Thymus (tissue), 11 donors: ENCODE measurements at regions not wholly inside any gene's neighbourhood (a gene's known extent, or its start where the extent isn't known, plus 50 kb on each side); places are given as distances from the start of the nearest gene placed in this dataset.

Source experiments
- DNase-seq, 9 donors: peaks; one replicate each; pipeline ENCODE4 v3.0.0-alpha.2; 2013; ENCODE audit warnings: low spot score in 9 of 9, low read depth in 6 of 9, missing footprints in 1 of 9
- H3K27ac ChIP-seq, 2 donors: one replicate each; pipeline ENCODE4 v1.5.1; 2013; ENCODE audit warnings: control low read depth in 1 of 2, low read depth in 1 of 2, low read length in 1 of 2, mild to moderate bottlenecking in 1 of 2, moderate library complexity in 1 of 2
- H3K27me3 ChIP-seq, 2 donors: one replicate each; pipeline ENCODE4 v1.5.1; 2013; ENCODE audit warnings: low read length in 1 of 2; ENCODE audit not compliant: control insufficient read depth in 2 of 2, insufficient read depth in 1 of 2
- H3K36me3 ChIP-seq, 2 donors: one replicate each; pipeline ENCODE4 v1.5.1; 2013; ENCODE audit warnings: low read length in 1 of 2, mild to moderate bottlenecking in 1 of 2, moderate library complexity in 1 of 2; ENCODE audit not compliant: control insufficient read depth in 2 of 2, insufficient read depth in 2 of 2
- H3K4me1 ChIP-seq, 2 donors: one replicate each; pipeline ENCODE4 v1.5.1; 2013; ENCODE audit warnings: low read length in 2 of 2; ENCODE audit not compliant: control insufficient read depth in 2 of 2, insufficient read depth in 2 of 2
- H3K4me3 ChIP-seq, 2 donors: one replicate each; pipeline ENCODE4 v1.5.1; 2013; ENCODE audit warnings: low read length in 2 of 2, control low read depth in 1 of 2, mild to moderate bottlenecking in 1 of 2
- H3K9me3 ChIP-seq, 2 donors: one replicate each; pipeline ENCODE4 v1.5.1; 2013; ENCODE audit warnings: low read length in 1 of 2, mild to moderate bottlenecking in 1 of 2; ENCODE audit not compliant: control insufficient read depth in 2 of 2, insufficient read depth in 1 of 2
- WGBS: extraction: QIAGEN DNeasy Blood & Tissue Kit; methylation state at CpG from one replicate; pipeline ENCODE4 v1.1.7; 2013; 5-methylcytosine and 5-hydroxymethylcytosine counted together
- donor health status: healthy.

DNA sequence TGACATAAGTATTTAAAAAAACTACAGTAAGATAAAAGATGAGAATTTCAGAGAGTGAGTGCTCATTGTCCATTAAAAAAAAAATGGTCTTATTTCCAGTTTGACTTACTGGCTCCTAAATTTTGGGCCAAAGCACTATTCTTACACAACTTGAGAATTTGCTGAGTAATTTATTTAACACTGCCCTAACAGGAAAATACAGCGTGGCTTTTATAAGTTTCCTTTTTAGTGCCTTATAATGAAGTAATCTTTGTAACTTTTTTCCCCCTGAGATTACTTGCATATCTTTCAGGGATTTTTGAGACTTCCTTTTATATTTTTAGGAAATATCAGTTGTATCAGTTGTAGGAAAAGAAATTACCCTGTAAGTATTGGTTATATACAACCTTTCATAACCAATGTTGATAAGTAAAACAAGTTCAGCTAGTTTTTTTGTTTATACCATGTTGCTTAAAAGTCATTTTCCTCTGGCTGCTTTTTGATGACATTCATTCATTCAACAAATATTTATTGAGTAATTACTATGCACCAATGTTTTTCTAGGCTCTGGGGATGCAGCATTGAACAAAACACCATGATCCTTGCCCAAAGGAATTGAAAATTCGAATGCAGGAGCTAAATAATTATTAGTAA is 106.4 kb upstream of the SGK1 start:
- Histone ChIP-seq H3K4me3 (no peak overlapping the region), H3K36me3 (no peaks in the 10 kb centered on the region), H3K9me3 (no peaks in the 10 kb centered on the region), H3K4me1 (no peaks in the 10 kb centered on the region), H3K27ac (no peak overlapping the region), H3K27me3 (no peaks in the 10 kb centered on the region)
- WGBS = 63% methylated on average over 2 of the region's 2 CpGs
- DNase-seq = no peak

DNA sequence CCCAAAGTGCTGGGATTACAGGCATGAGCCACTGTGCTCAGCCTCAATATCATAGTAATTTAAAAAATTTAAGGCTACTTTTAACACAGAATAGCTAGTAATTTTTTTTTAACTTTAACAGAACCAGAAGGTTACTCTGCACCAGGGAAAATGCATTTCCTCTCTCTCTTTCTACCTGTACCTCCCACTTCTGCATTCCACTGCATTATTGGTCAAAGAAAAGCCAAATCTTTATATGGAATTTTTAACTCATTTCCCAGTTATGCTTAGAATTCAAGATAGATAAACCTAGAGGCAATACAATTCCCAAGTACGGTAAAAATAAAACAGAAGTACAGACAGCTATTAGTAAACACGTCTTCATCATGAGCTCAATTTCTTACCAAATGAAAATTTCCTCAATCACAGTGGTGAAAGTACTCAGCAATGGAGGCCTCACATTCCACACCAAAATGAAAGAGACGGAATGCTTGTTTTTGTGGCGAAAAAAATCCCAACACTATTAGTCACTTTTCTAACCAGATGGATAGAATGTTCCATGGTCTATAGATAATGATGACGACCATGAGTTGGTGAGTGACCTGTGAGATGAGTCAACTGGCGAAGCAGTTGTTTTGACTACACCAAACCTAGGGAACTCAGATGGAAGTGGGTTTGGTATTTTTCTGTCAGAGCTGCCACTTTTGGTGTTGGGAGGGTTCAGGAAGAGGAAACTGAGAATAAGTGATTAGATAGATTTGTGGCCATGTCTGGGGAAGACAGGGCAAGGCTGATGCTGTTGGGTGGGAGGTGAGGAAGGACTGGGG is 104.7 kb upstream of the SGK1 start:
- no peaks in the 10 kb centered on the region for H3K27me3 ChIP-seq
- H3K4me3 ChIP-seq = no peak overlapping the region
- no peaks in the 10 kb centered on the region for H3K36me3 ChIP-seq
- H3K4me1 ChIP-seq = no peaks in the 10 kb centered on the region
- no peaks in the 10 kb centered on the region for H3K9me3 ChIP-seq
- 96% methylated on average over 6 of the region's 6 CpGs for WGBS
- no peak overlapping the region for H3K27ac ChIP-seq
- no peak for DNase-seq

DNA sequence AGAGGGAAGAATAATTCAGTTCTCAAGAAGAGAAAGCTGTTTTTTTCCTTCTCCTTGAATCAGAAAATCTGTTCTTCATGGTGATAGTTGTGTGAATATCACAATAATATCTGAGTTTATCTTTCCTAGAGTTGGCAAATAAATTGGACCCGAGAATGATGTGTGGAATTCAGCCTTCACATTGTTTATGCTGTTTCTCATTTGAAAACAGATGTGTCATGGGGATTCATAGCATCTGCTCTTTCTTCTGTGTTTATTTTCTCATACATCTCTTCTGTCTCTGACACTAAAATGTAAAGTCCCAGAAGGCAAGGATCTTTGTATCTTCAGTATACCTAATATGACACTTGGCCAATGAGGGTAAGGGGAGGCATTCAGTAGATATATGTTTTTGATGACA is 103.6 kb upstream of the SGK1 start:
- no peak overlapping the region for H3K4me3 ChIP-seq
- no peaks in the 10 kb centered on the region for H3K27me3 ChIP-seq
- no peak overlapping the region for H3K27ac ChIP-seq
- H3K9me3 ChIP-seq = no peaks in the 10 kb centered on the region
- WGBS = 97% methylated on average over 1 of the region's 1 CpG
- no peak for DNase-seq
- peaks cover 0 to 2% of the 10 kb centered on the region in 2 donors for H3K4me1 ChIP-seq
- no peaks in the 10 kb centered on the region for H3K36me3 ChIP-seq

DNA sequence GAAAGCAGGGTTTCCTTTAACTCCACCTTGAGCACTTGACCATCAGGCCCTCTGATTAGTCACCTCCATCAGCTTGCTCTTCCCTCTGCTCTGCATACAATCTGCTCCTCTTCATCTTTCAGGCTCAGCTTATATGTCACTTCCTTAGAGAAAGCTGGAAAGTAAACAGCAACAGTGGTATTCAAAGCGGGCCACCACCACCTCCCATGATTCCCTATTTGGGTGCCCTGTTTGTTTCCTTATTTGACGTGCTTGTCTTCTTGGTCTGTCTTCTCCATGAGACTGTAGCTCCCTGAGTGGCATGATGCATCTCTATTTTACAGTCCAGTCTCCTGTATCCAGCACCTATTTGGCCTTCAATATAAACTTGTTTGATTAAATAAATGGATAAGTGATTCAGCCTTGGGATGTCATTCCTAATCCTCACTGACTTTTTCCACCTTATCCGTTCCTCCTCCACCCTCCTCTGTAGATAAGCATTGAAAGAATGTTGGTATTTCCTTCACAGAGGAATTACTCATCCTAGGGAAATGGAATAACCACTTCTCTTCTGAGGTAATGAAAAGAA is 102.8 kb upstream of the SGK1 start:
- Histone ChIP-seq H3K4me3 (no peak overlapping the region), H3K27me3 (no peaks in the 10 kb centered on the region), H3K36me3 (no peaks in the 10 kb centered on the region), H3K4me1 (peaks cover 0 to 5% of the 10 kb centered on the region in 2 donors), H3K9me3 (no peaks in the 10 kb centered on the region), H3K27ac (no peak overlapping the region)
- 98% methylated on average over 3 of the region's 3 CpGs for WGBS
- DNase-seq = no peak

DNA sequence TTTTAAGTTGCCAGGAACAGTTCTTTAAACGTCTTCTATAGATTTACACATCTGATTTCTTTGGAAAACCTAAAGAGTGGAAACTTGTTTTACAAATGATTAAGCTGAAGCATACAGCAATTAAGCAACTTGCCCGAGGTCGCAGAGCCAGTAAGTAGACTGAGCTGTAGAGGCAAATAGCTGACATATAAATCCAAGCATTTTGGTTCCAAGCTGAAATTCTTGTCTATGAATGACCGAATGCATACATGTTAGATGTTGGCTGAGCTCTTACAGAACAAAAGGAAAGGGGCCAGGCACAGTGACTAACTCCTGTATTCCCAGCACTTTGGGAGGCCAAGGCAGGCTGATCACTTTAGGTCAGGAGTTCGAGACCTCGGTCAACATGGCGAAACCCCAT is 101.8 kb upstream of the SGK1 start:
- no peak for DNase-seq
- no peaks in the 10 kb centered on the region for H3K27me3 ChIP-seq
- peaks cover 4 to 11% of the 10 kb centered on the region in 2 donors for H3K4me1 ChIP-seq
- H3K36me3 ChIP-seq = no peaks in the 10 kb centered on the region
- H3K4me3 ChIP-seq = no peak overlapping the region
- 99% methylated on average over 7 of the region's 7 CpGs for WGBS
- H3K9me3 ChIP-seq = no peaks in the 10 kb centered on the region
- no peak overlapping the region for H3K27ac ChIP-seq

DNA sequence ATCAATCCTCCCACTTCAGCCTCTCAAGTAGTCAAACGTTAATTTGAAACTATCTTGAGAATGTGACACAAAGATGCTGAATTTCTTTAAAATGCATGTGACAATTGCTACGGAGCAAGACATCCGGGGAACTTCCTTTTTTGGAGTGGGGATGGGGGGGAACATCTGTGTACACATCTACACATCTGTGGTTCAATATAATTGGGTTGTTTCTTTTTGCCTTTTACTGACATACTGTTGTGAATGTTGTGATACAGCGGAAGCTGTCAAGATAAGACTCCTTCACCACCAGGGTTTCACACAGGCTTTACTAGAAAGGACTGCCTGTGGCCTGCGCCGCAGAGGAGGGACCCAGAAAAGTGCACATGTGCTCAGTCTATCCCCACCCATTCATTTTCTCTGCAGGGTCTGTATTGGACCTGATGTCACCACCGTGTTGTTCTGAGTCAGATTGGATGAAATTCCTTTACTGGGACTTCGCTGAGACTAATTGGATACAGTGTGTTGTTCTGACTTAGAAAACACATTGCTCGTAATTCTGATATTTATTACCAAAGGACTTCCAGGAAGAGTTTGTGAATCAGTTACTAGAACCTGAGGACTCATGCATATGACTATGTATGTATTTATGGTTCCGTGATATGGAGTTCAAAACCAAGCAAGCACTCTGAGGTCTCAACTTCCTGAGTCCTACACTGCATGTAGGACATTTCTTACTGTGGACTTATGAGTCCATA is 98.7 kb upstream of the SGK1 start:
- no peak overlapping the region for H3K27ac ChIP-seq
- peaks cover 0 to 12% of the 10 kb centered on the region in 2 donors for H3K9me3 ChIP-seq
- peaks cover 4 to 14% of the 10 kb centered on the region in 2 donors for H3K4me1 ChIP-seq
- H3K27me3 ChIP-seq = no peaks in the 10 kb centered on the region
- H3K4me3 ChIP-seq = no peak overlapping the region
- peak in 1 of 9 donors; percentile 56 for DNase-seq
- 71% methylated on average over 10 of the region's 10 CpGs for WGBS
- H3K36me3 ChIP-seq = no peaks in the 10 kb centered on the region

DNA sequence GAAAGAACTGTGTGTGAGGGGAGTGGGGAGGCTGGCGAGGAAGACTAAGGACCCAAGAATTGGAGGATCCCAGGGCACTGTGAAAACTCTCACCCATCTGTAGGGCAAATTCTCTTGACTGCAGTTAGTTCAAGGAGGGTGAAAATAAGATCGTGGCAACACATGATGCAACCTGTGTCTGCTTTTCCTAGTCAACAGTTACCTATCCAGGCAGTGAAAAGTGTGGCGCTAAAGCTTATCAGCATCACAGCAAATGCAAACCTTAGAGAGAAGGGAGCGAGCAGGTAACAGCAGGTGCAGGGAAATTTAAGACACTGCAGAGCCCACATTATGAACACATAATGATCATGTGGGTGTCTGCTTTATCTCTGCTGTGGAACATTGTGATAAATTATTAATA is 97.7 kb upstream of the SGK1 start:
- Histone ChIP-seq H3K27me3 (no peaks in the 10 kb centered on the region), H3K36me3 (no peaks in the 10 kb centered on the region), H3K4me1 (peaks cover 4 to 14% of the 10 kb centered on the region in 2 donors), H3K27ac (peak overlapping the region in 1 of 2 donors; percentile 20), H3K4me3 (no peak overlapping the region), H3K9me3 (peaks cover 0 to 12% of the 10 kb centered on the region in 2 donors)
- DNase-seq = no peak
- 90% methylated on average over 4 of the region's 4 CpGs for WGBS

DNA sequence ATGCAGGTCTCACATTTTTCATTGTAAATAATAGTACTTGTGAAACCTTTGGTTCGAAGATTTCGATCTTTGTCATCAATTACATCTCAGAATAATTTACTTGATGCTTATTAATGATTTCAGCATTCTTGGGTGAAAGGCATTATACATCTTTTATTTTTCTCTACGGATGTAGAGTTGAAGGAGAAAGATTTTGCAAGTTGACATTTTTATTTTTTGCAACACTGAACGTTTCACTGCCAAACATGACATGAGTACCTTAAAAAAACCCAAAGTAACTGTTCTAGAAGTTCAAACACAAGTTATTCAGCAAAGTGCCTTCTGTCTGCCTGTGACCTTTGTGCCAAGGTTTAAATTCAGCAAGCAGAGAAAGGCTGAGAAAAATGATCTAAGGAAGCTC is 97.3 kb upstream of the SGK1 start:
- peaks cover 4 to 14% of the 10 kb centered on the region in 2 donors for H3K4me1 ChIP-seq
- no peak overlapping the region for H3K4me3 ChIP-seq
- DNase-seq = peak in 2 of 9 donors; percentile 30 to 47
- H3K27me3 ChIP-seq = no peaks in the 10 kb centered on the region
- no peak overlapping the region for H3K27ac ChIP-seq
- no peaks in the 10 kb centered on the region for H3K36me3 ChIP-seq
- WGBS = 89% methylated on average over 4 of the region's 4 CpGs
- peaks cover 0 to 12% of the 10 kb centered on the region in 2 donors for H3K9me3 ChIP-seq

DNA sequence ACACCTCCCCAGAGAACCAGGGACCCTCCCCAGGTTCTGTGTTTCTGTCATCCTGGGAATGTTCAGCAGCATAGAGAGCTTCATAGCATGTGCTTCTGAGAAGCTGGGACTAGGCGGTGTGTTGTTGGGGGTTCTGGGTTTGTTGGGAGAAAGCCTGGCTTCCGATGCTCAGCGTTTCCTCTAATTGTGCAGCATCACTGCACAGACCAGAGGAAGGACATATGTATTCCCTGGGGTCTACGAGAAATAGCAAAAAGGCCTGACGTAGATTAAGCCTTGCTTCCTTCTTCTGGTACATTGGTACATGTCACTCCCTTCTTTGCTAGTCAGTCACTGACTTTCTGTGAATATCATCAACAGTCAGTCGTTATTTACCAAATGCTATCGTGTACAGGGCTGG is 96.9 kb upstream of the SGK1 start:
- WGBS = 93% methylated on average over 7 of the region's 7 CpGs
- Histone ChIP-seq H3K27ac (no peak overlapping the region), H3K4me3 (no peak overlapping the region), H3K9me3 (peaks cover 0 to 12% of the 10 kb centered on the region in 2 donors), H3K4me1 (peaks cover 4 to 14% of the 10 kb centered on the region in 2 donors), H3K27me3 (no peaks in the 10 kb centered on the region), H3K36me3 (no peaks in the 10 kb centered on the region)
- DNase-seq = no peak
